ENCODE measurements at regions not wholly inside any gene's neighbourhood (a gene's known extent, or its start where the extent isn't known, plus 50 kb on each side); places are given as distances from the start of the nearest gene placed in this dataset.

DNA sequence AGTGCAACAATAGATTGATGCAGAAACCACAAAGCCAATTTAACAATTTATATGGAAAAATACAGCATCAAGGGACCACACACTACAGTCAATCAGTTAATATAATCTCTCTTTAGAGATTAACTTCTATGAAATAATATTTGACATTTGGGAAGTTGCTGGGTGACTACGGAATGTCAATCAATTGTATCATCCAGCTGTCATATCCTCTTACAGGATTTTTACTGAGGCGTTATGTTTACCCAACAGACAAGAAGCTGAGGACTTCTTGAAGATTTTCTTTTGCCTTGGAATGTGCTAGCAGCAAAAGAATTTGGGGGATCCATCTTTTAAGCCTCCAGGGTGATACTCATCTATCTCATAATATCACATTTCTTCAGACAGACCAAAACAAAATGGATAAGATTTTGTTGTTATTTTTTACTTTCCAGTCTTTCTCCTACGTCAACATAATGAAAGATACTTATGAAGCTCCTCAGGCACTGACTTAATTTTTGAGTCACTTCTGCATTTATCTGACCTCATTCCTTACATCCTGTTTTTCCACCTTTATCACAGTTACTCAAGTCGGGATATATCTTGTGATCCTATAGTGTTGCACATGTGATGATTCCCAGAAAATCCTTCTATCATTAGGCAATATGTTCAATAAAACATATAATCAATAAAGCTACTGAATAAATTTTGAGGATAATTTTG is 227.2 kb upstream of the SPHKAP start (continued):
- TF ChIP-seq, protein P1, sequence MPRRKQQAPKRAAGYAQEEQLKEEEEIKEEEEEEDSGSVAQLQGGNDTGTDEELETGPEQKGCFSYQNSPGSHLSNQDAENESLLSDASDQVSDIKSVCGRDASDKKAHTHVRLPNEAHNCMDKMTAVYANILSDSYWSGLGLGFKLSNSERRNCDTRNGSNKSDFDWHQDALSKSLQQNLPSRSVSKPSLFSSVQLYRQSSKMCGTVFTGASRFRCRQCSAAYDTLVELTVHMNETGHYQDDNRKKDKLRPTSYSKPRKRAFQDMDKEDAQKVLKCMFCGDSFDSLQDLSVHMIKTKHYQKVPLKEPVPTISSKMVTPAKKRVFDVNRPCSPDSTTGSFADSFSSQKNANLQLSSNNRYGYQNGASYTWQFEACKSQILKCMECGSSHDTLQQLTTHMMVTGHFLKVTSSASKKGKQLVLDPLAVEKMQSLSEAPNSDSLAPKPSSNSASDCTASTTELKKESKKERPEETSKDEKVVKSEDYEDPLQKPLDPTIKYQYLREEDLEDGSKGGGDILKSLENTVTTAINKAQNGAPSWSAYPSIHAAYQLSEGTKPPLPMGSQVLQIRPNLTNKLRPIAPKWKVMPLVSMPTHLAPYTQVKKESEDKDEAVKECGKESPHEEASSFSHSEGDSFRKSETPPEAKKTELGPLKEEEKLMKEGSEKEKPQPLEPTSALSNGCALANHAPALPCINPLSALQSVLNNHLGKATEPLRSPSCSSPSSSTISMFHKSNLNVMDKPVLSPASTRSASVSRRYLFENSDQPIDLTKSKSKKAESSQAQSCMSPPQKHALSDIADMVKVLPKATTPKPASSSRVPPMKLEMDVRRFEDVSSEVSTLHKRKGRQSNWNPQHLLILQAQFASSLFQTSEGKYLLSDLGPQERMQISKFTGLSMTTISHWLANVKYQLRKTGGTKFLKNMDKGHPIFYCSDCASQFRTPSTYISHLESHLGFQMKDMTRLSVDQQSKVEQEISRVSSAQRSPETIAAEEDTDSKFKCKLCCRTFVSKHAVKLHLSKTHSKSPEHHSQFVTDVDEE (CRISPR knock-in tag; IDR thresholded peaks at IDR 0.05), result no peak

DNA sequence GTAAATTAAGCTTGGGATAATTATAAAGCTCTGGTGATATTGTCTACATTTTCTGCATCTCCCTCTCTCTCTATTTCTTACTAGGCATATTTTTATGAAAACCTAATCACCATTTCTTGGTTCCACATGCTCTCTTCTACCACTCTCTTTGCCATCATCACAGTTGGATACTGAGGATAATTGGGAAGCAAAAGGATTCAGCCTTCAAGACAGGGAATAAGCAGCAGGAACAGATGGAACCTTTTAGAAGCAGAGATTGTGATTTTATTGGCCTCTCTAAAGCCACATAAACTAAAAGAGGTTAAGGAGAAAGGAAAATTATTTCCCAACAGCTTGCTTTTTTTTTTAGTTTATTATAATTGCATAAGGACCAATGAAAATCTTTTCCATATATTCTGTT is 226.3 kb upstream of the SPHKAP start:
- no peak for TF ChIP-seq ESRRG (CRISPR knock-in tag; IDR thresholded peaks at IDR 0.05)
- TF ChIP-seq BACH2 (CRISPR knock-in tag; IDR thresholded peaks at IDR 0.05; ENCODE audit: borderline replicate concordance), result no peak
- TF ChIP-seq SNAI2 (CRISPR knock-in tag; IDR thresholded peaks at IDR 0.05), result no peak
- TF ChIP-seq ZC3H10 (CRISPR knock-in tag; IDR thresholded peaks at IDR 0.05), result no peak
- TF ChIP-seq CSDC2 (CRISPR knock-in tag; IDR thresholded peaks at IDR 0.05), result no peak
- TF ChIP-seq, protein P2, sequence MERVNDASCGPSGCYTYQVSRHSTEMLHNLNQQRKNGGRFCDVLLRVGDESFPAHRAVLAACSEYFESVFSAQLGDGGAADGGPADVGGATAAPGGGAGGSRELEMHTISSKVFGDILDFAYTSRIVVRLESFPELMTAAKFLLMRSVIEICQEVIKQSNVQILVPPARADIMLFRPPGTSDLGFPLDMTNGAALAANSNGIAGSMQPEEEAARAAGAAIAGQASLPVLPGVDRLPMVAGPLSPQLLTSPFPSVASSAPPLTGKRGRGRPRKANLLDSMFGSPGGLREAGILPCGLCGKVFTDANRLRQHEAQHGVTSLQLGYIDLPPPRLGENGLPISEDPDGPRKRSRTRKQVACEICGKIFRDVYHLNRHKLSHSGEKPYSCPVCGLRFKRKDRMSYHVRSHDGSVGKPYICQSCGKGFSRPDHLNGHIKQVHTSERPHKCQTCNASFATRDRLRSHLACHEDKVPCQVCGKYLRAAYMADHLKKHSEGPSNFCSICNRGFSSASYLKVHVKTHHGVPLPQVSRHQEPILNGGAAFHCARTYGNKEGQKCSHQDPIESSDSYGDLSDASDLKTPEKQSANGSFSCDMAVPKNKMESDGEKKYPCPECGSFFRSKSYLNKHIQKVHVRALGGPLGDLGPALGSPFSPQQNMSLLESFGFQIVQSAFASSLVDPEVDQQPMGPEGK (CRISPR knock-in tag; IDR thresholded peaks at IDR 0.05; ENCODE audit: borderline replicate concordance), result no peak
- TF ChIP-seq, protein P1 (CRISPR knock-in tag; IDR thresholded peaks at IDR 0.05), result no peak
- no peak for TF ChIP-seq ZFP30 (CRISPR knock-in tag; IDR thresholded peaks at IDR 0.05)
- TF ChIP-seq ZFP3 (CRISPR knock-in tag; IDR thresholded peaks at IDR 0.05), result no peak
- TF ChIP-seq RARB (CRISPR knock-in tag; IDR thresholded peaks at IDR 0.05), result no peak
- no peak for TF ChIP-seq ARNTL (CRISPR knock-in tag; IDR thresholded peaks at IDR 0.05; ENCODE audit: borderline replicate concordance, low read depth)
- no peak for TF ChIP-seq ZNF8 (CRISPR knock-in tag; IDR thresholded peaks at IDR 0.05)
- no peak for TF ChIP-seq ZNF70 (CRISPR knock-in tag; IDR thresholded peaks at IDR 0.05)
- TF ChIP-seq, protein P3, sequence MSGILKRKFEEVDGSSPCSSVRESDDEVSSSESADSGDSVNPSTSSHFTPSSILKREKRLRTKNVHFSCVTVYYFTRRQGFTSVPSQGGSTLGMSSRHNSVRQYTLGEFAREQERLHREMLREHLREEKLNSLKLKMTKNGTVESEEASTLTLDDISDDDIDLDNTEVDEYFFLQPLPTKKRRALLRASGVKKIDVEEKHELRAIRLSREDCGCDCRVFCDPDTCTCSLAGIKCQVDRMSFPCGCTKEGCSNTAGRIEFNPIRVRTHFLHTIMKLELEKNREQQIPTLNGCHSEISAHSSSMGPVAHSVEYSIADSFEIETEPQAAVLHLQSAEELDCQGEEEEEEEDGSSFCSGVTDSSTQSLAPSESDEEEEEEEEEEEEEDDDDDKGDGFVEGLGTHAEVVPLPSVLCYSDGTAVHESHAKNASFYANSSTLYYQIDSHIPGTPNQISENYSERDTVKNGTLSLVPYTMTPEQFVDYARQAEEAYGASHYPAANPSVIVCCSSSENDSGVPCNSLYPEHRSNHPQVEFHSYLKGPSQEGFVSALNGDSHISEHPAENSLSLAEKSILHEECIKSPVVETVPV (CRISPR knock-in tag; IDR thresholded peaks at IDR 0.05), result no peak
- TF ChIP-seq PPARA (CRISPR knock-in tag; IDR thresholded peaks at IDR 0.05; ENCODE audit: borderline replicate concordance), result no peak
- TF ChIP-seq TCF4 (CRISPR knock-in tag; IDR thresholded peaks at IDR 0.05; ENCODE audit: borderline replicate concordance), result no peak
- no peak for ATAC-seq

DNA sequence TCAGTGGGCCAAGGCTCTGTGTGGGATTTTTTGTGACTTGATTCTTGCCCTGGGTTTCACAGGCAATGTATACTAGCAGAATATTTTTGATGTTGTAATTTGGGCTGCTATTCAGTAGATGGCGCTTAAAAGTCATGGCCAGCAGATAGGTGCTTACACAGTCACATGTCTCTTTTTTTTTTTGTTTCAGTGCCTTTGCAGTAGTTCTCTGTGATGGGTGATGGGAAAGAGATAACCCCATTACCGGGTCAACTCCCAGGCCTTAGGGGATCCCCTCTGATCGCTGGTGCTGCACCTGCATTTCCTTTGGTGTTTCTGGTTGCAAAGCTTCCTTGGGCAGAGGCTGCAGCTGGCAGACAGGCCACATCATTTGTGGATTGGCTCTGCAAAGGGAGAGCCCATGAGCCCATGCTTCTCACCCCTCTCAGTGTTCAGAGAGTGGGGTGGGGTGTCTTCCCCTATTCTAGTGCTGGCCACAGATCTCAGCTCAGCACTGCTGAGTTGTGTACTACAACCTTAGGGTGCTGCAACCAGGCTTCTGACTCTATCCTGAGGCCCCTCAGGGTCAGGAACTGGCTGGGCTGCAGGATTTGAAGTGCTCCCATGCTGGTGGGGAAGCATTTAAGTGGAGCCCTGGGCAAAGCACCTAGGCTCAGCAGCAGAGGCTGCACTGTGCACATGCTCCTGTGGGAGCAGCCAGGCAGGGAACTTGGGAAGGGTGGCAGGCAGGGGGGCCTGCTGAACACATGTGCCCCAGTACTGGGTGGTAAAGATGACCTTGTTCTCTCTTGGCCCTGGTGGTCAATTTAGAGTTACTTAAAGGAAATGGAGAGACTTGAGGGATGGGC is 219.8 kb upstream of the SPHKAP start:
- ATAC-seq, result no peak
- TF ChIP-seq GLIS3 (CRISPR knock-in tag; IDR thresholded peaks at IDR 0.05) (no peak), TCF4 (CRISPR knock-in tag; IDR thresholded peaks at IDR 0.05; ENCODE audit: borderline replicate concordance) (no peak), ZNF8 (CRISPR knock-in tag; IDR thresholded peaks at IDR 0.05) (no peak), ZC3H10 (CRISPR knock-in tag; IDR thresholded peaks at IDR 0.05) (no peak), SNAI2 (CRISPR knock-in tag; IDR thresholded peaks at IDR 0.05) (no peak), TOX (CRISPR knock-in tag; IDR thresholded peaks at IDR 0.05; ENCODE audit: borderline replicate concordance) (no peak), ZNF565 (CRISPR knock-in tag; conservative IDR thresholded peaks at IDR 0.05; ENCODE audit: low read depth) (no peak), ZFP30 (CRISPR knock-in tag; IDR thresholded peaks at IDR 0.05) (no peak), BACH2 (CRISPR knock-in tag; IDR thresholded peaks at IDR 0.05; ENCODE audit: borderline replicate concordance) (no peak), CSDC2 (CRISPR knock-in tag; IDR thresholded peaks at IDR 0.05) (no peak), OSR1 (CRISPR knock-in tag; IDR thresholded peaks at IDR 0.05) (no peak)
- TF ChIP-seq, protein P4, sequence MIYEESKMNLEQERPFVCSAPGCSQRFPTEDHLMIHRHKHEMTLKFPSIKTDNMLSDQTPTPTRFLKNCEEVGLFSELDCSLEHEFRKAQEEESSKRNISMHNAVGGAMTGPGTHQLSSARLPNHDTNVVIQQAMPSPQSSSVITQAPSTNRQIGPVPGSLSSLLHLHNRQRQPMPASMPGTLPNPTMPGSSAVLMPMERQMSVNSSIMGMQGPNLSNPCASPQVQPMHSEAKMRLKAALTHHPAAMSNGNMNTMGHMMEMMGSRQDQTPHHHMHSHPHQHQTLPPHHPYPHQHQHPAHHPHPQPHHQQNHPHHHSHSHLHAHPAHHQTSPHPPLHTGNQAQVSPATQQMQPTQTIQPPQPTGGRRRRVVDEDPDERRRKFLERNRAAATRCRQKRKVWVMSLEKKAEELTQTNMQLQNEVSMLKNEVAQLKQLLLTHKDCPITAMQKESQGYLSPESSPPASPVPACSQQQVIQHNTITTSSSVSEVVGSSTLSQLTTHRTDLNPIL (CRISPR knock-in tag; IDR thresholded peaks at IDR 0.05; ENCODE audit: low read depth), result no peak
- TF ChIP-seq, protein P5, sequence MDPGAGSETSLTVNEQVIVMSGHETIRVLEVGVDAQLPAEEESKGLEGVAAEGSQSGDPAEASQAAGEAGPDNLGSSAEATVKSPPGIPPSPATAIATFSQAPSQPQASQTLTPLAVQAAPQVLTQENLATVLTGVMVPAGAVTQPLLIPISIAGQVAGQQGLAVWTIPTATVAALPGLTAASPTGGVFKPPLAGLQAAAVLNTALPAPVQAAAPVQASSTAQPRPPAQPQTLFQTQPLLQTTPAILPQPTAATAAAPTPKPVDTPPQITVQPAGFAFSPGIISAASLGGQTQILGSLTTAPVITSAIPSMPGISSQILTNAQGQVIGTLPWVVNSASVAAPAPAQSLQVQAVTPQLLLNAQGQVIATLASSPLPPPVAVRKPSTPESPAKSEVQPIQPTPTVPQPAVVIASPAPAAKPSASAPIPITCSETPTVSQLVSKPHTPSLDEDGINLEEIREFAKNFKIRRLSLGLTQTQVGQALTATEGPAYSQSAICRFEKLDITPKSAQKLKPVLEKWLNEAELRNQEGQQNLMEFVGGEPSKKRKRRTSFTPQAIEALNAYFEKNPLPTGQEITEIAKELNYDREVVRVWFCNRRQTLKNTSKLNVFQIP (CRISPR knock-in tag; IDR thresholded peaks at IDR 0.05; ENCODE audit: borderline replicate concordance, low read depth), result no peak
- TF ChIP-seq, protein P2 (CRISPR knock-in tag; IDR thresholded peaks at IDR 0.05; ENCODE audit: borderline replicate concordance), result no peak

Data from SK-N-SH treated with all-trans-retinoic acid at 6 μM for 48 hours (cell line).